Liver (tissue), 7 donors: ENCODE measurements at regions not wholly inside any gene's neighbourhood (a gene's known extent, or its start where the extent isn't known, plus 50 kb on each side); places are given as distances from the start of the nearest gene placed in this dataset.

Source experiments
- DNase-seq: peaks from one replicate; pipeline ENCODE4 v3.0.0-alpha.2; 2017; ENCODE audit warnings: low spot score
- H3K27ac ChIP-seq, 2 donors: one replicate each; pipeline ENCODE4 v1.7.0; 2013; ENCODE audit warnings: inconsistent platforms in 2 of 2, low read length in 2 of 2, control low read depth in 1 of 2, low read depth in 1 of 2, mild to moderate bottlenecking in 1 of 2
- H3K27me3 ChIP-seq, 4 donors: one replicate each; pipeline versions ENCODE4 v1.6.1 to v1.7.0; 2013; ENCODE audit warnings: low read length in 3 of 4, inconsistent platforms in 1 of 4, mild to moderate bottlenecking in 1 of 4, moderate library complexity in 1 of 4; ENCODE audit not compliant: control insufficient read depth in 4 of 4, insufficient read depth in 4 of 4
- H3K36me3 ChIP-seq, 4 donors: one replicate each; pipeline versions ENCODE4 v1.6.1 to v1.7.0; 2013; ENCODE audit warnings: low read length in 3 of 4, mild to moderate bottlenecking in 3 of 4, low read depth in 1 of 4, moderate library complexity in 1 of 4; ENCODE audit not compliant: control insufficient read depth in 4 of 4, insufficient read depth in 3 of 4
- H3K4me1 ChIP-seq, 4 donors: one replicate each; pipeline versions ENCODE4 v1.6.1 to v1.7.0; 2013; ENCODE audit warnings: low read length in 3 of 4, mild to moderate bottlenecking in 3 of 4, moderate library complexity in 1 of 4; ENCODE audit not compliant: control insufficient read depth in 4 of 4, insufficient read depth in 4 of 4
- H3K4me3 ChIP-seq, 3 donors: one replicate each; pipeline versions ENCODE4 v1.6.1 to v1.7.0; 2013; ENCODE audit warnings: low read length in 3 of 3, control low read depth in 1 of 3, low read depth in 1 of 3, mild to moderate bottlenecking in 1 of 3
- H3K9ac ChIP-seq, 2 donors: one replicate each; pipeline ENCODE4 v1.7.0; 2013; ENCODE audit warnings: low read length in 2 of 2, mild to moderate bottlenecking in 2 of 2, moderate library complexity in 2 of 2, control low read depth in 1 of 2, low read depth in 1 of 2
- H3K9me3 ChIP-seq, 4 donors: one replicate each; pipeline versions ENCODE4 v1.6.1 to v1.7.0; 2013; ENCODE audit warnings: low read length in 3 of 4; ENCODE audit not compliant: control insufficient read depth in 4 of 4
- EGR1 ChIP-seq, 2 donors: IDR thresholded peaks; 2 replicates each; pipeline ENCODE4 v1.6.1; 2016 to 2018; ENCODE audit warnings: antibody characterized with exemption in 2 of 2, low read depth in 2 of 2
- FOXA1 ChIP-seq: IDR thresholded peaks from 2 replicates; pipeline ENCODE4 v1.6.1; 2016; ENCODE audit warnings: antibody characterized with exemption
- GABPA ChIP-seq, 2 donors: IDR thresholded peaks in 1 of 2; conservative IDR thresholded peaks in 1 of 2; 2 replicates each; pipeline ENCODE4 v1.6.1; 2016; ENCODE audit warnings: antibody characterized with exemption in 2 of 2, mild to moderate bottlenecking in 1 of 2, moderate library complexity in 1 of 2
- HNF4A ChIP-seq, 2 donors: conservative IDR thresholded peaks; 2 replicates each; pipeline ENCODE4 v1.6.1; 2016; ENCODE audit warnings: antibody characterized with exemption in 2 of 2, mild to moderate bottlenecking in 2 of 2
- HNF4G ChIP-seq: IDR thresholded peaks from 2 replicates; pipeline ENCODE4 v1.6.1; 2016; ENCODE audit warnings: antibody characterized with exemption
- JUND ChIP-seq, 2 donors: IDR thresholded peaks; 2 replicates each; pipeline ENCODE4 v1.6.1; 2016; ENCODE audit warnings: antibody characterized with exemption in 2 of 2
- NR2F2 ChIP-seq: IDR thresholded peaks from 2 replicates; pipeline ENCODE4 v1.6.1; 2016; ENCODE audit warnings: antibody characterized with exemption
- RAD21 ChIP-seq, 2 donors: IDR thresholded peaks; 2 replicates each; pipeline ENCODE4 v1.6.1; 2016; ENCODE audit warnings: antibody characterized with exemption in 2 of 2, mild to moderate bottlenecking in 2 of 2
- RXRA ChIP-seq, 2 donors: IDR thresholded peaks; 2 replicates each; pipeline ENCODE4 v1.6.1; 2017 to 2018; ENCODE audit warnings: antibody characterized with exemption in 2 of 2, mild to moderate bottlenecking in 1 of 2
- TAF1 ChIP-seq: conservative IDR thresholded peaks from 2 replicates; pipeline ENCODE4 v1.6.1; 2016; ENCODE audit warnings: antibody characterized with exemption, mild to moderate bottlenecking
- WGBS: extraction: QIAGEN DNeasy Blood & Tissue Kit; methylation state at CpG from one replicate; pipeline ENCODE4 v1.1.7; 2013; 5-methylcytosine and 5-hydroxymethylcytosine counted together
- TF ChIP-seq, protein P1 (sequence below): IDR thresholded peaks from 2 replicates; pipeline ENCODE4 v1.6.1; 2016; ENCODE audit warnings: antibody characterized with exemption, mild to moderate bottlenecking
- TF ChIP-seq, protein P2 (sequence below): IDR thresholded peaks from 2 replicates; pipeline ENCODE4 v1.6.1; 2016; ENCODE audit warnings: antibody characterized with exemption
- TF ChIP-seq, protein P3 (sequence below): IDR thresholded peaks from 2 replicates; pipeline ENCODE4 v1.6.1; 2016; ENCODE audit warnings: antibody characterized with exemption
- donor health status: healthy.
- donor health status: healthy.
- donor health status: healthy.
- donor health status: healthy.

DNA sequence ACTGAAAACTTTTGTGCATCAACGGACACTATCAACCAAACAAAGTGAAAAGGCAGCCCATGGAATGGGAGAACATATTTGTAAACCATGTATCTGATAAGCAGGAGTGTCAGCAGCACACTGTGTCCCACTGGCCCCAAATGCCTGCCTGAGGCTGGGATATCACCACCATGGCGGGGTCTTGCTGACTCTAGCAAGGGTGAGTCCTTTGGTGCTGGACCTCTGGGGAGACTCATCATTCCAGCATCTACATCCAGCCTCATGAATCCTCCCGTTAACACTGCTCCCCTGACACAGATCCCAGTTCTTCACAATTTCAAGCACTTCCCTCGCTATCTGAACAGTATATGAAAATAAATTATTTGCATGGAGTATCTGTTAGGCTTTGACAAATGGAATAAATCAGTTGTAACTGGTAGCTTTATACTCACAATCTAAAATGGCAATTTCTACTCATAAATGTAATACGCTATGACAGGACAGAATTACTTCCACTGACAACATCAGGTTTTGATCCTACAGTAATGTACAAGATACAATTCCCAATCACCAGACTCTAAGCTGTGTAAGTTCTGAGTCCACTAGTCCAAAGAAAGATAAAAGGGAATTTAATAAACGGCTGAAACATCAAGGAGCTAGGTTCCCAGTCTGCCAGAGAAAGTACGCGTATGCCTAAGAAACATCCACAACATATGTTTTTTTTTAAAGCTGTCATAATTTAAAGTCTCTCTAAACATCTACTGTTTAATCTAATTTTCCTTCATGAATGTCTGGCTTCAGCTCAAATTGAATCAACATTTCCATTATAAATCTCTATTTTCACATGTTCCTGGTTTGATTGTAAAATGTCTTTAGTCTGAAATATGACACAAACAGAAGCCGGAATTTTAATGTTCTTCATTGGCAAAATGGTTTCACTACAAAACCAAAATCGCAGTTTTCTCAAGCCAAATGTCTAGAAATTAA is 95.1 kb downstream of the SIPA1L2 start:
- Histone ChIP-seq H3K27me3 (no peaks in the 10 kb centered on the region), H3K36me3 (no peaks in the 10 kb centered on the region), H3K4me1 (no peaks in the 10 kb centered on the region), H3K9me3 (no peaks in the 10 kb centered on the region), H3K9ac (no peak overlapping the region), H3K27ac (no peak overlapping the region), H3K4me3 (no peak overlapping the region)
- TF ChIP-seq EGR1 (IDR thresholded peaks at IDR 0.05; ENCODE audit: low read depth in 2 of 2) (no peak), RAD21 (IDR thresholded peaks at IDR 0.05) (no peak), NR2F2 (no peak), TAF1 (no peak), HNF4G (no peak), GABPA (IDR thresholded peaks at IDR 0.05 in 1 of 2, conservative IDR thresholded peaks at IDR 0.05 in 1 of 2) (no peak), HNF4A (conservative IDR thresholded peaks at IDR 0.05) (no peak)
- TF ChIP-seq, protein P1, sequence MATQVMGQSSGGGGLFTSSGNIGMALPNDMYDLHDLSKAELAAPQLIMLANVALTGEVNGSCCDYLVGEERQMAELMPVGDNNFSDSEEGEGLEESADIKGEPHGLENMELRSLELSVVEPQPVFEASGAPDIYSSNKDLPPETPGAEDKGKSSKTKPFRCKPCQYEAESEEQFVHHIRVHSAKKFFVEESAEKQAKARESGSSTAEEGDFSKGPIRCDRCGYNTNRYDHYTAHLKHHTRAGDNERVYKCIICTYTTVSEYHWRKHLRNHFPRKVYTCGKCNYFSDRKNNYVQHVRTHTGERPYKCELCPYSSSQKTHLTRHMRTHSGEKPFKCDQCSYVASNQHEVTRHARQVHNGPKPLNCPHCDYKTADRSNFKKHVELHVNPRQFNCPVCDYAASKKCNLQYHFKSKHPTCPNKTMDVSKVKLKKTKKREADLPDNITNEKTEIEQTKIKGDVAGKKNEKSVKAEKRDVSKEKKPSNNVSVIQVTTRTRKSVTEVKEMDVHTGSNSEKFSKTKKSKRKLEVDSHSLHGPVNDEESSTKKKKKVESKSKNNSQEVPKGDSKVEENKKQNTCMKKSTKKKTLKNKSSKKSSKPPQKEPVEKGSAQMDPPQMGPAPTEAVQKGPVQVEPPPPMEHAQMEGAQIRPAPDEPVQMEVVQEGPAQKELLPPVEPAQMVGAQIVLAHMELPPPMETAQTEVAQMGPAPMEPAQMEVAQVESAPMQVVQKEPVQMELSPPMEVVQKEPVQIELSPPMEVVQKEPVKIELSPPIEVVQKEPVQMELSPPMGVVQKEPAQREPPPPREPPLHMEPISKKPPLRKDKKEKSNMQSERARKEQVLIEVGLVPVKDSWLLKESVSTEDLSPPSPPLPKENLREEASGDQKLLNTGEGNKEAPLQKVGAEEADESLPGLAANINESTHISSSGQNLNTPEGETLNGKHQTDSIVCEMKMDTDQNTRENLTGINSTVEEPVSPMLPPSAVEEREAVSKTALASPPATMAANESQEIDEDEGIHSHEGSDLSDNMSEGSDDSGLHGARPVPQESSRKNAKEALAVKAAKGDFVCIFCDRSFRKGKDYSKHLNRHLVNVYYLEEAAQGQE, result no peak
- TF ChIP-seq, protein P2, sequence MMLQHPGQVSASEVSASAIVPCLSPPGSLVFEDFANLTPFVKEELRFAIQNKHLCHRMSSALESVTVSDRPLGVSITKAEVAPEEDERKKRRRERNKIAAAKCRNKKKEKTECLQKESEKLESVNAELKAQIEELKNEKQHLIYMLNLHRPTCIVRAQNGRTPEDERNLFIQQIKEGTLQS, result no peak
- TF ChIP-seq, protein P3, sequence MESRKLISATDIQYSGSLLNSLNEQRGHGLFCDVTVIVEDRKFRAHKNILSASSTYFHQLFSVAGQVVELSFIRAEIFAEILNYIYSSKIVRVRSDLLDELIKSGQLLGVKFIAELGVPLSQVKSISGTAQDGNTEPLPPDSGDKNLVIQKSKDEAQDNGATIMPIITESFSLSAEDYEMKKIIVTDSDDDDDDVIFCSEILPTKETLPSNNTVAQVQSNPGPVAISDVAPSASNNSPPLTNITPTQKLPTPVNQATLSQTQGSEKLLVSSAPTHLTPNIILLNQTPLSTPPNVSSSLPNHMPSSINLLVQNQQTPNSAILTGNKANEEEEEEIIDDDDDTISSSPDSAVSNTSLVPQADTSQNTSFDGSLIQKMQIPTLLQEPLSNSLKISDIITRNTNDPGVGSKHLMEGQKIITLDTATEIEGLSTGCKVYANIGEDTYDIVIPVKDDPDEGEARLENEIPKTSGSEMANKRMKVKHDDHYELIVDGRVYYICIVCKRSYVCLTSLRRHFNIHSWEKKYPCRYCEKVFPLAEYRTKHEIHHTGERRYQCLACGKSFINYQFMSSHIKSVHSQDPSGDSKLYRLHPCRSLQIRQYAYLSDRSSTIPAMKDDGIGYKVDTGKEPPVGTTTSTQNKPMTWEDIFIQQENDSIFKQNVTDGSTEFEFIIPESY, result no peak
- DNase-seq, result no peak
- 93% methylated on average over 10 of the region's 10 CpGs for WGBS

DNA sequence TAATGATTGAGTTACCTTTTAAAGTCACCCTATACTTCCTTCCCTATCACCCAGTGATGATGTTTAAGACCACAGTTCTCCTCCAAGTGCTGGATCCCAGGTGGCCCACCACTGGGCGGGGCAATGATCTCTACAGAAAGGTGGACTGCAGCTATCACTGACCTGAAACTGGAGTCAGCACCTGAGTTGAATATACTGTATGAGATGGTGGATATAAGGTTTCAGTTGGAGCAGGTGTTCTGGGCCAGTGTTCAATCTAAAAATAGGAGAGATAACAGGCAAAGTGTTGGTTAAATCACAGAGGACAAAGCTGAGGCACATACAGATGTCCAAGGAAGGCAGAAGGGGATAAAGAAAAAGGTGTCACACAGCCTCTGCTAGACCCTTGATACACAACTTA is 96.6 kb downstream of the SIPA1L2 start:
- TF ChIP-seq, protein P1, result no peak
- no peak for TF ChIP-seq RAD21 (IDR thresholded peaks at IDR 0.05)
- no peak for TF ChIP-seq HNF4G
- TF ChIP-seq RXRA (IDR thresholded peaks at IDR 0.05), result no peak
- TF ChIP-seq HNF4A (conservative IDR thresholded peaks at IDR 0.05), result no peak
- no peak for TF ChIP-seq TAF1
- no peak for TF ChIP-seq JUND (IDR thresholded peaks at IDR 0.05)
- TF ChIP-seq, protein P2, result no peak
- no peak for TF ChIP-seq FOXA1
- H3K4me1 ChIP-seq, result no peaks in the 10 kb centered on the region
- 98% methylated on average over 1 of the region's 1 CpG for WGBS
- H3K27me3 ChIP-seq, result no peaks in the 10 kb centered on the region
- DNase-seq, result no peak
- no peak overlapping the region for H3K27ac ChIP-seq
- no peak overlapping the region for H3K9ac ChIP-seq
- H3K36me3 ChIP-seq, result no peaks in the 10 kb centered on the region
- H3K9me3 ChIP-seq, result no peaks in the 10 kb centered on the region
- H3K4me3 ChIP-seq, result no peak overlapping the region
